GM23248 (cell line): ENCODE measurements at regions not wholly inside any gene's neighbourhood (a gene's known extent, or its start where the extent isn't known, plus 50 kb on each side); places are given as distances from the start of the nearest gene placed in this dataset.

ENCODE experiments used
- DNase-seq: peaks from one replicate; pipeline ENCODE4 v3.0.0-alpha.2; 2015
- H2AFZ ChIP-seq: fragments of 200-600 bp; sonication (generic); 2 replicates; pipeline ENCODE4 v1.6.1; 2016; ENCODE audit warnings: antibody characterized with exemption
- H3F3A ChIP-seq: fragments of 200-600 bp; sonication (generic); 2 replicates; pipeline ENCODE4 v1.6.1; 2016; ENCODE audit warnings: mild to moderate bottlenecking, antibody characterized with exemption, mixed run types; ENCODE audit not compliant: insufficient read depth
- H3K27ac ChIP-seq: fragments of 200-600 bp; sonication (generic); 2 replicates; pipeline ENCODE4 v1.5.1; 2016; ENCODE audit warnings: mild to moderate bottlenecking
- H3K27me3 ChIP-seq: fragments of 200-600 bp; sonication (generic); replicated peaks from 2 replicates; pipeline ENCODE4 v1.6.1; 2016; ENCODE audit warnings: mild to moderate bottlenecking; ENCODE audit not compliant: insufficient read depth
- H3K36me3 ChIP-seq: fragments of 200-600 bp; sonication (generic); 2 replicates; pipeline ENCODE4 v1.6.1; 2016; ENCODE audit warnings: low read depth, mild to moderate bottlenecking
- H3K4me1 ChIP-seq: fragments of 200-600 bp; sonication (generic); 2 replicates; pipeline ENCODE4 v1.6.1; 2016; ENCODE audit warnings: mild to moderate bottlenecking; ENCODE audit not compliant: insufficient read depth
- H3K4me2 ChIP-seq: fragments of 200-600 bp; sonication (generic); one replicate; pipeline ENCODE4 v1.6.1; 2016; ENCODE audit warnings: mild to moderate bottlenecking; ENCODE audit not compliant: unreplicated experiment
- H3K4me3 ChIP-seq: fragments of 200-600 bp; sonication (generic); 2 replicates; pipeline ENCODE4 v1.5.1; 2016; ENCODE audit warnings: mild to moderate bottlenecking
- H3K79me2 ChIP-seq: fragments of 200-600 bp; sonication (generic); 2 replicates; pipeline ENCODE4 v1.6.1; 2016; ENCODE audit warnings: mild to moderate bottlenecking; ENCODE audit not compliant: insufficient read depth
- H3K9ac ChIP-seq: fragments of 200-600 bp; sonication (generic); 2 replicates; pipeline ENCODE4 v1.6.1; 2016; ENCODE audit warnings: mild to moderate bottlenecking
- H3K9me2 ChIP-seq: fragments of 200-600 bp; sonication (generic); 2 replicates; pipeline ENCODE4 v1.6.1; 2016; ENCODE audit warnings: mixed run types, mild to moderate bottlenecking, moderate library complexity; ENCODE audit not compliant: insufficient read depth
- H3K9me3 ChIP-seq: fragments of 200-600 bp; sonication (generic); one replicate; pipeline ENCODE4 v1.6.1; 2017; ENCODE audit warnings: low read depth
- H4K20me1 ChIP-seq: fragments of 200-600 bp; sonication (generic); 2 replicates; pipeline ENCODE4 v1.6.0; 2016; ENCODE audit not compliant: insufficient read depth
- EZH2 ChIP-seq: fragments of 200-600 bp; sonication (generic); IDR thresholded peaks from 2 replicates; pipeline ENCODE4 v1.6.1; 2018; ENCODE audit warnings: antibody characterized with exemption, mild to moderate bottlenecking; ENCODE audit not compliant: insufficient read depth, poor library complexity, severe bottlenecking
- EZH2phosphoT487 ChIP-seq: fragments of 200-600 bp; sonication (generic); IDR thresholded peaks from 2 replicates; pipeline ENCODE4 v1.6.1; 2018; ENCODE audit warnings: antibody characterized with exemption, moderate library complexity, mild to moderate bottlenecking, low read depth; ENCODE audit not compliant: insufficient read depth
- WGBS, 2 experiments: methylation state at CpG; one replicate each; pipeline ENCODE4 v1.1.6; 2015 to 2017; ENCODE audit warnings: low lambda C conversion rate in 2 of 2, low coverage in 1 of 2; ENCODE audit errors: missing lambda C conversion rate in 2 of 2; 5-methylcytosine and 5-hydroxymethylcytosine counted together
- in situ Hi-C: fragments of 300-500 bp; cut with MboI; formaldehyde crosslinking; loops from 2 replicates; pipeline ENCODE4 v1.15.0; 2020

- Histone ChIP-seq H3K9me2 (no peaks in the 10 kb centered on the region), H3K9me3 (no peaks in the 10 kb centered on the region), H4K20me1 (no peaks in the 10 kb centered on the region), H2AFZ (peak overlapping the region; percentile 85), H3K79me2 (peaks cover 66% of the 10 kb centered on the region), H3K27ac (peak overlapping the region; percentile 63), H3K27me3 (no peaks in the 10 kb centered on the region), H3K4me3 (peak overlapping the region; percentile 94), H3F3A (peaks cover 11% of the 10 kb centered on the region), H3K4me1 (peaks cover 28% of the 10 kb centered on the region), H3K4me2 (peak overlapping the region; percentile 94), H3K36me3 (no peaks in the 10 kb centered on the region), H3K9ac (peak overlapping the region; percentile 94)
- no peak for TF ChIP-seq EZH2phosphoT487
- no peak for TF ChIP-seq EZH2
- peak; percentile 70 for DNase-seq
- in situ Hi-C loops, result no loop called here
- 1% methylated on average over 61 to 62 of the region's 62 CpGs for WGBS, 2 experiments
These were observed 225.9 kb upstream of the C2CD4B start for GRCh38 chr15:62390791-62391640.

- peak overlapping the region; percentile 63 for H3K27ac ChIP-seq
- TF ChIP-seq EZH2phosphoT487, result no peak
- TF ChIP-seq EZH2, result no peak
- peak overlapping the region; percentile 94 for H3K4me3 ChIP-seq
- H3K36me3 ChIP-seq, result no peaks in the 10 kb centered on the region
- H3K27me3 ChIP-seq, result no peaks in the 10 kb centered on the region
- H3K4me2 ChIP-seq, result peak overlapping the region; percentile 94
- H3K9ac ChIP-seq, result peak overlapping the region; percentile 94
- H3F3A ChIP-seq, result peaks cover 11% of the 10 kb centered on the region
- H3K9me2 ChIP-seq, result no peaks in the 10 kb centered on the region
- no peaks in the 10 kb centered on the region for H3K9me3 ChIP-seq
- in situ Hi-C loops, result no loop called here
- no peaks in the 10 kb centered on the region for H4K20me1 ChIP-seq
- peaks cover 74% of the 10 kb centered on the region for H3K79me2 ChIP-seq
- peak overlapping the region; percentile 85 for H2AFZ ChIP-seq
- WGBS, 2 experiments, result 1% methylated on average over 61 to 62 of the region's 66 CpGs
- DNase-seq, result peak; percentile 73
- peaks cover 28% of the 10 kb centered on the region for H3K4me1 ChIP-seq
These were observed 226.7 kb upstream of the C2CD4B start for GRCh38 chr15:62391641-62392262.

GRCh38 chr15:62392376-62392775 lies 227.3 kb upstream of the C2CD4B start:
- Histone ChIP-seq H2AFZ (peak overlapping the region; percentile 85), H4K20me1 (no peaks in the 10 kb centered on the region)
- 41 to 42% methylated on average over 10 of the region's 10 CpGs for WGBS, 2 experiments

GRCh38 chr15:62393196-62393595 lies 228.1 kb upstream of the C2CD4B start:
- Histone ChIP-seq H3K27ac (peak overlapping the region; percentile 11; the same call in 1 of the 2 replicates), H3K9me3 (no peaks in the 10 kb centered on the region), H2AFZ (no peak overlapping the region), H3K4me3 (peak overlapping the region; percentile 94; the same call in 1 of the 2 replicates), H3F3A (peaks cover 8% of the 10 kb centered on the region), H3K4me1 (peaks cover 28% of the 10 kb centered on the region), H3K79me2 (peaks cover 88% of the 10 kb centered on the region), H3K27me3 (no peaks in the 10 kb centered on the region), H3K36me3 (no peaks in the 10 kb centered on the region), H3K9me2 (no peaks in the 10 kb centered on the region), H3K9ac (no peak overlapping the region), H4K20me1 (no peaks in the 10 kb centered on the region), H3K4me2 (peak overlapping the region; percentile 94)
- in situ Hi-C loops, result no loop called here
- WGBS, 2 experiments, result 90 to 93% methylated on average over 4 of the region's 4 CpGs
- TF ChIP-seq EZH2phosphoT487 (no peak), EZH2 (no peak)
- peak; percentile 59 for DNase-seq

More at GRCh38 chr15:62392376-62392775, 227.3 kb upstream of the C2CD4B start:
- DNase-seq, result peak; percentile 53
- peaks cover 11% of the 10 kb centered on the region for H3F3A ChIP-seq
- H3K4me1 ChIP-seq, result peaks cover 28% of the 10 kb centered on the region
- TF ChIP-seq EZH2 (no peak), EZH2phosphoT487 (no peak)
- peak overlapping the region; percentile 94 for H3K4me2 ChIP-seq
- H3K9me3 ChIP-seq, result no peaks in the 10 kb centered on the region
- H3K36me3 ChIP-seq, result no peaks in the 10 kb centered on the region
- peak overlapping the region; percentile 94 for H3K9ac ChIP-seq
- peak overlapping the region; percentile 63; the same call in 1 of the 2 replicates for H3K27ac ChIP-seq
- peaks cover 80% of the 10 kb centered on the region for H3K79me2 ChIP-seq
- in situ Hi-C loops, result no loop called here
- H3K9me2 ChIP-seq, result no peaks in the 10 kb centered on the region
- peak overlapping the region; percentile 94 for H3K4me3 ChIP-seq
- no peaks in the 10 kb centered on the region for H3K27me3 ChIP-seq
